ENCODE measurements at regions not wholly inside any gene's neighbourhood (a gene's known extent, or its start where the extent isn't known, plus 50 kb on each side); places are given as distances from the start of the nearest gene placed in this dataset.

GRCh38 chr1:29452463-29453230 is 216.3 kb downstream of the PTPRU start:
- DNase-seq (ENCODE audit: missing footprints) (no peak), ATAC-seq (no peak)
- intact Hi-C loops (cut with DNase I), result no loop called here

- intact Hi-C loops (cut with DNase I), result no loop called here
- DNase-seq (ENCODE audit: missing footprints) (no peak), ATAC-seq (no peak)
Observed at GRCh38 chr1:29451368-29451892, 215.1 kb downstream of the PTPRU start.

- no peak for DNase-seq (ENCODE audit: missing footprints)
- ATAC-seq, result no peak
Observed at GRCh38 chr1:29450591-29450990, 214.3 kb downstream of the PTPRU start.

GRCh38 chr1:29448456-29449235 is 212.3 kb downstream of the PTPRU start:
- ATAC-seq (no peak), DNase-seq (ENCODE audit: missing footprints) (no peak)
- intact Hi-C loops (cut with DNase I), result no loop called here

More at GRCh38 chr1:29450591-29450990, 214.3 kb downstream of the PTPRU start:
- intact Hi-C loops (cut with DNase I), result no loop called here

- ATAC-seq, result no peak
- intact Hi-C loops (cut with DNase I), result no loop called here
- DNase-seq (ENCODE audit: missing footprints), result no peak
Observed at GRCh38 chr1:29447368-29447767, 211.0 kb downstream of the PTPRU start.

GRCh38 chr1:29444782-29445729 is 208.7 kb downstream of the PTPRU start:
- DNase-seq (ENCODE audit: missing footprints) (no peak), ATAC-seq (no peak)
- intact Hi-C loops (cut with DNase I), result no loop called here

GRCh38 chr1:29444081-29444715 is 207.9 kb downstream of the PTPRU start:
- DNase-seq (ENCODE audit: missing footprints) (no peak), ATAC-seq (no peak)
- intact Hi-C loops (cut with DNase I), result no loop called here

GRCh38 chr1:29441916-29442668 is 205.8 kb downstream of the PTPRU start:
- ATAC-seq (no peak), DNase-seq (ENCODE audit: missing footprints) (no peak)
- intact Hi-C loops (cut with DNase I), result no loop called here

GRCh38 chr1:29439615-29440014 is 203.3 kb downstream of the PTPRU start:
- DNase-seq (ENCODE audit: missing footprints) (no peak), ATAC-seq (no peak)
- intact Hi-C loops (cut with DNase I), result no loop called here

- DNase-seq (ENCODE audit: missing footprints), result no peak
- intact Hi-C loops (cut with DNase I), result no loop called here
- ATAC-seq, result no peak
Observed at GRCh38 chr1:29438991-29439390, 202.7 kb downstream of the PTPRU start.

GRCh38 chr1:29437946-29438345 is 201.6 kb downstream of the PTPRU start:
- intact Hi-C loops (cut with DNase I), result no loop called here
- ATAC-seq (no peak), DNase-seq (ENCODE audit: missing footprints) (no peak)

- intact Hi-C loops (cut with DNase I), result no loop called here
- ATAC-seq, result no peak
- DNase-seq (ENCODE audit: missing footprints), result no peak
Observed at GRCh38 chr1:29436181-29436785, 200.0 kb downstream of the PTPRU start.

GRCh38 chr1:29433830-29434229 is 197.5 kb downstream of the PTPRU start:
- ATAC-seq (no peak), DNase-seq (ENCODE audit: missing footprints) (no peak)
- intact Hi-C loops (cut with DNase I), result no loop called here

- intact Hi-C loops (cut with DNase I), result no loop called here
- no peak for ATAC-seq
Observed at GRCh38 chr1:29431138-29431537, 194.8 kb downstream of the PTPRU start.

GRCh38 chr1:29429656-29430055 is 193.3 kb downstream of the PTPRU start:
- intact Hi-C loops (cut with DNase I), result no loop called here

More at GRCh38 chr1:29431138-29431537, 194.8 kb downstream of the PTPRU start:
- DNase-seq (ENCODE audit: missing footprints), result no peak

GRCh38 chr1:29428997-29429396 is 192.7 kb downstream of the PTPRU start:
- DNase-seq (ENCODE audit: missing footprints), result no peak
- intact Hi-C loops (cut with DNase I), result no loop called here
- no peak for ATAC-seq

More at GRCh38 chr1:29429656-29430055, 193.3 kb downstream of the PTPRU start:
- ATAC-seq (no peak), DNase-seq (ENCODE audit: missing footprints) (no peak)

GRCh38 chr1:29428280-29428615 is 191.9 kb downstream of the PTPRU start:
- intact Hi-C loops (cut with DNase I), result no loop called here
- ATAC-seq (no peak), DNase-seq (ENCODE audit: missing footprints) (no peak)
